K562 (cell line): ENCODE measurements at regions not wholly inside any gene's neighbourhood (a gene's known extent, or its start where the extent isn't known, plus 50 kb on each side); places are given as distances from the start of the nearest gene placed in this dataset.

Experiments used
- ETS2 ChIP-seq: IDR thresholded peaks from 2 replicates; pipeline ENCODE4 v1.6.1; 2016; ENCODE audit warnings: borderline replicate concordance, missing genetic modification characterization, mild to moderate bottlenecking, moderate library complexity, missing compliant biosample characterization; ENCODE audit not compliant: poor library complexity, severe bottlenecking
- SMARCC2 ChIP-seq: fragments of 450-650 bp; IDR thresholded peaks from 2 replicates; pipeline ENCODE4 v1.6.1; 2017; ENCODE audit warnings: antibody characterized with exemption, moderate library complexity, mild to moderate bottlenecking, low read depth
- TEAD4 ChIP-seq, 2 experiments: sonication (generic) in 1 of 2; formaldehyde crosslinking in 1 of 2; IDR thresholded peaks; 2 replicates each; pipeline versions ENCODE4 v1.6.1 to v1.8.0; 2012 to 2022; ENCODE audit warnings: borderline replicate concordance in 1 of 2, inconsistent platforms in 1 of 2, low read length in 1 of 2, mild to moderate bottlenecking in 1 of 2, missing genetic modification reagents in 1 of 2
- USF2 ChIP-seq: sonication (generic); formaldehyde crosslinking; IDR thresholded peaks from 2 replicates; pipeline ENCODE4 v1.5.0; 2020; ENCODE audit warnings: missing genetic modification reagents
- YY1 ChIP-seq, 3 experiments: IDR thresholded peaks; 2 replicates each; pipeline ENCODE4 v1.6.1; 2011; ENCODE audit warnings: low read length in 2 of 3, mild to moderate bottlenecking in 2 of 3, moderate library complexity in 2 of 3, borderline replicate concordance in 1 of 3, control low read depth in 1 of 3, low read depth in 1 of 3; ENCODE audit not compliant: insufficient read depth in 3 of 3, insufficient replicate concordance in 2 of 3, control insufficient read depth in 1 of 3, insufficient read length in 1 of 3; ENCODE audit errors: extremely low read depth in 1 of 3
- TF ChIP-seq, protein P1 (sequence below): sonication (generic); formaldehyde crosslinking; IDR thresholded peaks from 2 replicates; pipeline ENCODE4 v1.8.1; 2022; ENCODE audit warnings: missing genetic modification reagents

DNA sequence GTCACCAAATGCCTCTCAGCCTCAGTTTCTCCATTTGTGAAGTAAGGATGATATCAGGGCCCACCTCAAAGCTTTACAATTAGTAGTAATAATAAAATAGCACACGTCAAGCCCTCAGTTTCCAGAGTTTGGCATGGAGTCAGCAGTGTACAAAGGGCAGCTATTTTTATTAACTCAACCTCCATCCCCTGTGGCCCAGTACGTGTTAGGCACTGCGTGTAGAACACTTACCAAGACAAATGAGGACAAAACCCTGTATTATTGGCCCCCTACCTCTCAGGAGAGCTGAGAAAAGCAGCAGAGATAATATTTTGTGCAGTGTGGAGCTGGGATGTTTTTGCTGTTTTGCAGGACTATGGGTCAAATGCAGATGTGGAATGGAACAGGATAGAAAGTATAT is 280.8 kb downstream of the C12orf75 start:
- TF ChIP-seq SMARCC2 (no peak), TEAD4 (IDR thresholded peaks at IDR 0.05; ENCODE audit: low read length) (no peak), TEAD4 (CRISPR knock-in tag; IDR thresholded peaks at IDR 0.05; ENCODE audit: borderline replicate concordance) (no peak), ETS2 (tag) (no peak), USF2 (no peak), YY1 (IDR thresholded peaks at IDR 0.05; ENCODE audit: borderline replicate concordance in 1 of 3, control insufficient read depth in 1 of 3, extremely low read depth in 1 of 3, insufficient read depth in 3 of 3, insufficient read length in 1 of 3, insufficient replicate concordance in 2 of 3, low read depth in 1 of 3, low read length in 2 of 3) (no peak)
- TF ChIP-seq, protein P1, sequence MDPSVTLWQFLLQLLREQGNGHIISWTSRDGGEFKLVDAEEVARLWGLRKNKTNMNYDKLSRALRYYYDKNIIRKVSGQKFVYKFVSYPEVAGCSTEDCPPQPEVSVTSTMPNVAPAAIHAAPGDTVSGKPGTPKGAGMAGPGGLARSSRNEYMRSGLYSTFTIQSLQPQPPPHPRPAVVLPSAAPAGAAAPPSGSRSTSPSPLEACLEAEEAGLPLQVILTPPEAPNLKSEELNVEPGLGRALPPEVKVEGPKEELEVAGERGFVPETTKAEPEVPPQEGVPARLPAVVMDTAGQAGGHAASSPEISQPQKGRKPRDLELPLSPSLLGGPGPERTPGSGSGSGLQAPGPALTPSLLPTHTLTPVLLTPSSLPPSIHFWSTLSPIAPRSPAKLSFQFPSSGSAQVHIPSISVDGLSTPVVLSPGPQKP (CRISPR knock-in tag) = no peak
